Neural progenitor cell (in vitro differentiated cells): ENCODE measurements at regions not wholly inside any gene's neighbourhood (a gene's known extent, or its start where the extent isn't known, plus 50 kb on each side); places are given as distances from the start of the nearest gene placed in this dataset.

Source experiments
- EZH2 ChIP-seq: fragments of 200-600 bp; sonication (generic); IDR thresholded peaks from 2 replicates; pipeline ENCODE4 v1.6.1; 2017; ENCODE audit warnings: antibody characterized with exemption, mild to moderate bottlenecking, moderate library complexity
- EZH2phosphoT487 ChIP-seq: fragments of 200-600 bp; sonication (generic); IDR thresholded peaks from 2 replicates; pipeline ENCODE4 v1.6.1; 2017; ENCODE audit warnings: antibody characterized with exemption
- TF ChIP-seq, protein P1 (sequence below): fragments of 200-600 bp; sonication (generic); IDR thresholded peaks from 2 replicates; pipeline ENCODE4 v1.5.1; 2017; ENCODE audit warnings: antibody characterized with exemption, mild to moderate bottlenecking

- TF ChIP-seq, protein P1, sequence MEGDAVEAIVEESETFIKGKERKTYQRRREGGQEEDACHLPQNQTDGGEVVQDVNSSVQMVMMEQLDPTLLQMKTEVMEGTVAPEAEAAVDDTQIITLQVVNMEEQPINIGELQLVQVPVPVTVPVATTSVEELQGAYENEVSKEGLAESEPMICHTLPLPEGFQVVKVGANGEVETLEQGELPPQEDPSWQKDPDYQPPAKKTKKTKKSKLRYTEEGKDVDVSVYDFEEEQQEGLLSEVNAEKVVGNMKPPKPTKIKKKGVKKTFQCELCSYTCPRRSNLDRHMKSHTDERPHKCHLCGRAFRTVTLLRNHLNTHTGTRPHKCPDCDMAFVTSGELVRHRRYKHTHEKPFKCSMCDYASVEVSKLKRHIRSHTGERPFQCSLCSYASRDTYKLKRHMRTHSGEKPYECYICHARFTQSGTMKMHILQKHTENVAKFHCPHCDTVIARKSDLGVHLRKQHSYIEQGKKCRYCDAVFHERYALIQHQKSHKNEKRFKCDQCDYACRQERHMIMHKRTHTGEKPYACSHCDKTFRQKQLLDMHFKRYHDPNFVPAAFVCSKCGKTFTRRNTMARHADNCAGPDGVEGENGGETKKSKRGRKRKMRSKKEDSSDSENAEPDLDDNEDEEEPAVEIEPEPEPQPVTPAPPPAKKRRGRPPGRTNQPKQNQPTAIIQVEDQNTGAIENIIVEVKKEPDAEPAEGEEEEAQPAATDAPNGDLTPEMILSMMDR, result no peak
- TF ChIP-seq EZH2 (no peak), EZH2phosphoT487 (no peak)
Observed at GRCh38 chr3:1908651-1909445, 189.8 kb upstream of the CNTN4 start.
